ENCODE measurements at regions not wholly inside any gene's neighbourhood (a gene's known extent, or its start where the extent isn't known, plus 50 kb on each side); places are given as distances from the start of the nearest gene placed in this dataset.
A peak's percentile ranks its signal among the peaks of the same experiment; 100 is the strongest.
"Not testable (repeated sequence)": the region's sequence is repeated elsewhere in the genome, so short reads cannot be mapped to it uniquely, and the experiment has no call there.

GRCh38 chr1:189131576-189131975 lies 1346.1 kb downstream of the BRINP3 start:
- DNase-seq: no peak

DNA sequence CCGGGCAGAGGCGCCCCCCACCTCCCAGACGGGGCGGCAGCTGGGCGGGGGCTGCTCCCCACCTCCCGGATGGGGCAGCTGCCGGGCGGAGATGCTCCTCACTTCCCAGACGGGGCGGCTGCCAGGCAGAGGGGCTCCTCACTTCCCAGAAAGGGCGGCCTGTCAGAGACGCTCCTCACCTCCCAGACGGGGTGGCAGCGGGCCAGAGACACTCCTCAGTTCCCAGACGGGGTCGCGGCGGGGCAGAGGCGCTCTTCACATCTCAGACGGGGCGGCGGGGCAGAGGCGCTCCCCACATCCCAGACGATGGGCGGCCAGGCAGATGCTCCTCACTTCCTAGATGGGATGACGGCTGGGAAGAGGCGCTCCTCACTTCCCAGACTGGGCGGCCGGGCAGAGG lies 1337.9 kb downstream of the BRINP3 start:
- DNase-seq: not testable (repeated sequence)

- DNase-seq: no peak
Observed at GRCh38 chr1:189141056-189141455, 1336.6 kb downstream of the BRINP3 start.

- no peak for DNase-seq
Observed at GRCh38 chr1:189149547-189150375, 1327.9 kb downstream of the BRINP3 start.

DNA sequence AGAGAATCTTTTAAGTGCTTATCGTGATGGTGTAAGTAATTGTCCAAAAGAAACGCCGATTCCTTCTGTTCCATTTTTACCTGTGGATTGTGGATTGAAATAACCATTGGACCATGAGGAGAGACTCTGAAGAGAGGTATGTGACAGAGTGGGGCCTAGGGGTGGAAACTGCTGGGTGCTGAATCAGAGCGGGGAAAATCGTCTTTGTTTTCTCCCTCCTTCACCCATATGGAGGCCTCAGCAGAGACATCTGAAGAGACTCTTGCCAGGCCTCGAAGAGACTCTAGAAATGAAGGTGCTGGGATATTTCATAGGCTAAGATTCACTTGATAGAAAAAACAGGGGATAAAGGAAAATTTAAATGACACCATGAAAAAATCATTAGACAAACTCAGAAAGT lies 1327.0 kb downstream of the BRINP3 start:
- DNase-seq: no peak

DNA sequence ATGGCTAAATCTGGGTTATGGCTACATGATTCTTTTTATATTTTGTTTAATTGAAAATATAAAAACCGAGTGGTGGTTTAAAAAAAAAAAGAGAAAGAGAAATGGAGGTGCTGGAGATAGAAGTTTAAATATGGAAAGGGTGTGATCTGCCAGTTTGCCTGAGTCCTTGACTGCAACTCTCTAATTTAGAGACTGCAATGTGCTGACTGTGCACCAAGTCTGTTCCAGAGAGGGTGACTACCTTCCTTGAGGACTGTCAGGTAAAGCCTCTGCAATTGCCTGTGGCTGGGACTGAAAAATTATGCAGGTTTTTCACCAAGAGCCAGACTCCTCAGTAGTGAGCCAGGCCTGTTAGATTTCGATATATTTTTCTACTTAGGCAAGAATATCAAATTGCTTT lies 1326.3 kb downstream of the BRINP3 start:
- no peak for DNase-seq

DNA sequence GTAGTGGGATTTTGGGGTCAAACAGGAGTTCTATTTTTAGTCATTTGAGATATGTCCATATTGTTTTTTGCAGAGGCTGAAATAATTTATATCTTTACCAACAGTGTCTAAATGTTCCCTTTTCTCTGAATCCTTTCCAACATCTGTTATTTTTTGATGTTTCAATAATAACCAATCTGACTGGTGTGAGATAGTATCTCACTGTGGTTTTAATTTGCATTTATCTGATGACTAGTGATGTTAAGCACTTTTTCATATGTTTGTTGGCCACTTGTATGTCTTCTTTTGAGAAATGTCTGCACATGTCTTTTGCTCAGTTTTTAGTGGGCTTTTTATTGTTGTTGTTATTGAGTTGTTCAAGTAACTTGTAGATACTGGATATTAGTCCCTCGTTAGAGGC lies 1325.0 kb downstream of the BRINP3 start:
- DNase-seq: no peak

DNA sequence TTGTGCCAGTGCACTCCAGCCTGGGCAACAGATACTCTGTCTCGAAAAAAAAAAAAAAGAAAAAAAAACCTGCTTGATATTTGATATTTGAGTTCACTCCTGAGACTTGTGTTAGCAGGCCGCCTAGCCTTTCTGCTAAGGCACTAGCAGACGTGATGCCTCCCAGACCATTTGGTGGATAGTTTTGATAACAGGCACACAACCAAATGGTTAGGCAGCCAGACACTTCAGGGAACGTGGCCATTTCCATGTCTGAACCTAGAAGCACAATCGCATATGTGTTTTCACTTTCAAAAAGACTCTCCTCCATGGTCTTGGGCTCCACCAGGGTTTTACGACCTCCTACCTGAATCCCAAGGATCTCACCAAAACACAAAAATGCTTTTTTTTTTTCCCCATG lies 1319.5 kb downstream of the BRINP3 start:
- no peak for DNase-seq

DNA sequence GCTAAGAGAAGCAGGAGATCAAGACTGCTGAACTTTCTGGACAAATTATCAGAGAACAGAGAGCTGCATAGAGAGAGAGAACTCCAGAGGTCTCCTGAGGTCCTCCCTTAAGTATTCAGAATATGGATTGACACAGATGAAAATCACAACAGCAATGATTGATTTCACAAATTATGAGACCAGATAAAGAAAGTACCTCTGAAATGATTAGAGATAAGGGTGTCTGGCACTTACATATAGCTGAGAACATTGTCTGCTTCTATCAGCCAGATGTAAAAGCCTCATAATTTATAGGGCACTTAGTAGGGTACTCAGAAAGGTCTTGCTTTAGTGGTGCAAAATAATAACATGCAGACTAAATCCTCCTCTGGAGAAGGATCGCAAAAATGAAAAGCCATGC lies 1301.8 kb downstream of the BRINP3 start:
- DNase-seq: no peak

DNA sequence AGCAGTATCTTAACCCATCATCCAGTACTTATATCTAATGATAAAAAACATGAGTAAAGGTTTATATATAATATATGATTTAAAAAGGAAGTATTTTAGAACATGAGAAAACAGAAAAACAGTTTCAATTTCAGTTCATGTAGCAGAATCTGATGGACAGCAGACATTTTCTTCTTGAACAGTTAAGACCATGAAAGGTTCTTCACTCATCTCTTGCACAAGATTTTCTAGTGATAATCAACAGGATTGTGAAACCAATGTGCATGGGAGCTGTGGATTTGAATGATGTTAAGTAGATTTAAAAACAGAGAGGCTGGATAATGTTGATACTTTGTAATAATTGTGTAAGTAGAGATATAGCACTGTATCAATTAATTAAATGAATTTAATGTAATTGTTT lies 1297.6 kb downstream of the BRINP3 start:
- no peak for DNase-seq

GRCh38 chr1:189185097-189185496 lies 1292.6 kb downstream of the BRINP3 start:
- peak; percentile 18 for DNase-seq

DNA sequence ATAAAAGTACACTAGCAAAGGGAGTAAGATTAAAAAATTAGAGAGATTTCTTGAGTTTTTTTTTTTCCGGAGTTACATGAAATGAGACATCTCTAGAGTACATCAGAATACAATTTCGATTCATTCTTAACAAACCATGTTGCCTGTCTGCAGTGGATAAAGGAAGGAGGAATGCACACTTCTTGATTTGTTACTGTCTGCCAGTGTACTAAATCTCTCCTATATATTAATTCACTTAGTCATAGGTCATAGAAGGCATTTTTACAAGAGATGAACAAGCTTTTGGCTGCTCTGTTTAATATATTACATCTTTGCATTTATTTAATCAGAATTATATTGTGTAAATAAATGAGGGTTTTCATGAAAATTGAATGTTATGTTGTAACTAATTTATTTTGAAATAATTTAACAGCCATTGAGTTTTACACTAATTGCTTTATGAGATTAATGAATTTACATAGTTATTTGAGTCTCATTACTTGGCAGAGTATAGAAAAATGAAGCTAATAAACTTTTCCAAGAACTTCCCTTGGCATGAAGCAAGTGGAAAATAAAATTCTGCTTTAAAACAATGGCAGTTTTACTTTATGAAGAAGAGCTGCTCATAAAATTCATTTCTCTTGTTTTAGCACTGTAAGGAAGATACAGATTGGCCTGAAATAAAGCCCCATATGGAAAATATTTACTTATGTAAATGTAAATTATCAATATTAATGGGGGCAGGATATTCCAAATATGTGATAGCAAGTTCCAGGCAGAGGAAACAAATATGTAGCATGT lies 1284.7 kb downstream of the BRINP3 start:
- peak; percentile 29 for DNase-seq

GRCh38 chr1:189205863-189206262 lies 1271.8 kb downstream of the BRINP3 start:
- DNase-seq: no peak

DNA sequence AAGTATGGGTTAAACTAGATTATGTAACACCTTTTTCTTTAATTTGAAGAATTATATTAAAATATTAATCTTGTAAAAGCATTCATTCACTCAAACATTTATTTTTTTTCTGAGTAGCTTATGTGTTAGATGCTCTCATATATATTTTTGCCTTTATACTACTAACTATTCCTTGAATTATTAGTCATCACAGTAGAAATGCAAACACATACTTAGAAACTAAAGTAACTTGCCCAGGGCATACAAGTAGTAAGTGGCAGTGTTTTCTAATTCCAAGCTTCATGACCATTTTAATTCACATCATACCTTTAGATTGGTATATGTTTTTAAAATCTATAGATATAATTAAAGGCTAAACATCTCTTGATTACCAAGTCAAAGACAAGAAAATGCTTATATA lies 1271.0 kb downstream of the BRINP3 start:
- no peak for DNase-seq

GRCh38 chr1:189211742-189212141 lies 1265.9 kb downstream of the BRINP3 start:
- DNase-seq: no peak

DNA sequence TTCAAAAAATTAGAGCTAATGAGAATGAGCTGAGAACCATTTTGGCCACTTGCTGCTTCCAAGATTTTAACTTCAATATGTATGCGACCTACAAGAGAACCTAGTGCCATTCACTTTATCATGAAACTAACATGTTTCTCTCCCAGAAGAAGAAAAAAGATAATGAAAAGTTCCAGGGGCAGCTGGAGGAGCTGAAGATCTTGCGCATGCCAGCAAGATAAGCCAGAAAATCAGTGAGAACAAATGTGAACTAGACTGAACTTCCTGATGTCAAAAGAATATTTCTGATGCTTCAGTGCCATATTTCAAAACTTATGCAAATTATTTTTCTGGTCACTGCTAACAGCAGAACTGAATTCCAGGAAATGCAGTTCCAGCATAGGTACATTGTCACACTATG lies 1265.1 kb downstream of the BRINP3 start:
- DNase-seq: no peak

DNA sequence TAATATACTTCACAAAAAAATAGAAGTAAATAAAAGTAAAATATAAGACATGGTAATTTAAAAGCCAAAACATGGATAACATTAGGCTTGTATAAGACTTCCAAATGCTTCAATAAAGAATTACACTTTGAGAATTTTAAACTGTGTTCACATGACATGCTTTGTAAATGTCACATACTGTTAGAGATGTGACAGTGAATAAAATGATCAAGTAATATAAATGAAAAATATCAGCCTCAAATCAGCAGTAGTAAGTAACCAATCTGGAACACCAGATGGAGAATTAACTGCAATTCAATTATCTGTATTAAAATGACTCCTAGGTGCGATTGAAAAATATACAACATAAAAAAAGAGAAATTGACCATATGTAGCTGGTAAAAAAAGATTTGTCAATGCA lies 1260.8 kb downstream of the BRINP3 start:
- no peak for DNase-seq

DNA sequence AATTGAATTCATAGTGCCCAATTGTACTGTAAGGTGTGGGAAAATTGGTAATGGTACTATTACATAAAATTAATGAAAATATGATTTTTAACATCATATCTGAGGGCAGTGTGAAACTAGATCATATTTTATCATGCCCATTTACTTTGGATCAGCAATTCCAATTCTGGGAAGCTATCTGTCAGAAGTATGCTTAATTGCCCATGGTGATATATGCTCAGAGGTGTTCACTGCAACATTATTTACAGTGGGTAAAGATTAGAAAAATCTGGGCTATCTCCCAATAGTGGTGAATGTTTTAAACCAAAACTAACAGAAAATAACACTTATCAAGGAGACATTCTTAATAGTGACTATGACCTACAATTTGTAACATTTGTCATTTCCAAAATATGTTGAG lies 1260.0 kb downstream of the BRINP3 start:
- no peak for DNase-seq

GRCh38 chr1:189220750-189221149 lies 1256.9 kb downstream of the BRINP3 start:
- DNase-seq: no peak

- DNase-seq: not testable (repeated sequence)
Observed at GRCh38 chr1:189225794-189226145, 1251.9 kb downstream of the BRINP3 start.

DNA sequence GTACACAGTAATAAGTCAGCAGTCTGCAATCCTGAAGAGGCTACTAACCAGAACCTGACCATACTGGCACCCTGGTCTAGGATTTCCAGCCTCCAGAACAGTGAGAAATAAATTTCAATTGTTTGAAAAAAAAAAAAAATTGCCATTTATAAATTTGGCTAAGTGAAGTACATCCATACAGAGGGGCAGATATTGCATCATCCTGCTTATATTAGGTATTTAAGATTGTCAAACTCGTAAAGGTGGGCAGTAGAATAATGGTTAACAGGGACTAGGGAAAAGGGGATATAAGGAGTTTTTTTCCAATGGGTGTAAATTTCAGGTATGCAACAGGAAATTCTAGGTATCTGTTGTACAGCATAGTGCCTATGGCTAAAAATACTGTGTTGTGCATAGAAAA lies 1250.9 kb downstream of the BRINP3 start:
- DNase-seq: no peak

DNA sequence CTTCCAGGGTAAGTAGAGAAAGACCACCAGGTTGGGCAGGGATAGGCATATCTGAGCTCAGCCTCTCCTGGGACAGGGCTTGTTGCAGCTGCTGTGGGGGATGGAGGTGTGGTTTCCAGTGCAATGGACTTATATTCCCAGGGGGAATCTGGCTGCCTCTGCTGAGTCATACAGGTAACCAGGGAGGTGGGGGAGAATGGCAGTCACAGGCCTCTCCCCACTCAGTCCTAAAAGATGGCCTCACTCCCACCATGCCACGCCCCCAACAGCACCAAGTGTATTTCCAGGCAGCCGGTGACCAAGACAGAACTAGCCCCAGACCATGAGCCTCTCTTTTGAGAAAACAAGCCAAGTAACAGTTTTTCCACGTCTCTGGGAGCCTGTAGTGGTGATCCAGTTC lies 1240.7 kb downstream of the BRINP3 start:
- DNase-seq: no peak

DNA sequence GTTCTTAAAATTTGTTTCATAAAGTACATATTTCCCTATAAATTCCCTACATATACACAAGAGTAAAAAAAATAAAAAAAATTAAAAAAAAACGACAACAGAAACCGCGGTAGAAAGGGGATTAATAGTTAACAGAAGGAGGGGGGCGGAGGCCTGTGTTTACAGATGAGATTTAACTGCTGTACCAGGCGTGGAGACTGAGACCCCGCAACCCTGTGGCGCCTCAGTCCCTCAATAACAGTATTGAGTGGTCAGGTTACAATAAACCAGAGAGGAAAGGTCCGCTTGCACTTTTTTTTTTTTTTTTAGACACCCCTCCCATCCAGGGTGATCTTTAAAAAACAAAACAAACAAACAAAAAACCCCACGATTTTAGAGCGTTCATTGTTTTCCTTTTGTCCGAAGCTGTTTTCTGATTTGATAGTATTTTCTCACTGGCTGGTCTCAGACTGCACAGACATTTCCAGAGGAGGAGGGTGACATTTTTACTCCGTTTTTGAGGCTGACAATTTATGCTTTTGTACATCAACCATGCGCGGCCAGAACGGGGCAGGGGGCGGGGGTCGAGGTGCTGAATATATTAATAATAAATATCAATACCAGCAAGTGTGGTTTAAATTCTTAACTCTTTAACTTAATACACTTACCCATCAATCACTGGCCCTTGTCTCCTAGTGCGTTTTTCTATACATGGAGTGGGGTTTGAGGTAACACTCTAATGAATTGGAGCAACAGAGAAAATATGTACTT lies 1223.9 kb downstream of the BRINP3 start:
- DNase-seq: no peak
